Stimulated activated CD4-positive, alpha-beta T cell treated with anti-CD3 and anti-CD28 coated beads, Interleukin-2, amount 100 ng/mL, for 4 hours (primary cell): ENCODE measurements at regions not wholly inside any gene's neighbourhood (a gene's known extent, or its start where the extent isn't known, plus 50 kb on each side); places are given as distances from the start of the nearest gene placed in this dataset.

ENCODE experiments used
- DNase-seq: peaks from one replicate; pipeline ENCODE4 v3.0.0-alpha.2; 2020; ENCODE audit warnings: low read depth

DNA sequence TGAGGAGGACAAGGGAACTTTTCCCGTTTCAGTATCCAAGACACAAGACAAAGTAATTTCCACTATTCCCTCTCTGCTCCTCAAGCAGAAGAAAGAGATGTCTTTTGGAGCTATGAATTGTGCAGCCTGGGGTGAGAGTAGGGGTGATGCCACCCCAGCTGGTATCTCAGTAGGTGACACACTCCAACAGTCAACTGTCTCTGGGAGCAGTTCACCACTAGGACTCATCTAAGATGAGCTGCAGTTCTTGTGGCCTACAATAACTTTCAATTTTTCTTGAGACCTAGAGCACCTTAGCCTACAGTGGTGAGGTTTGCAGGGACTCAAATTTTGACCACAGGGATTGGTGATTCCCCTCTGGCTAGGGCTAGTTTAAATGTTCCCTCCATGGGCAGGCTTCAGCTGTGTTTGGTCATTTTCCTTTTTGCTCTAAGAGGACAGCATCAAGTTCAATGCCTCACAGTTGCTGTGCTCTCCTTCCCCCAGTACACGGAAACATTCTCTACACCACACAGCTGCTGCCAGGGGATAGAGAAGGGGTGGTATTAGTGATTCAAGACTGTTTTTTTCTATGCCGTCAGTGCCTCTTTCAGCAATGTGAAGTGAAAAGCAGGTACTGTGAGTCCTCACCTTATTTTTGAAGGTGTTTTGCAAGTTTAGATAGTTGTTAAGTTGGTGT, 278.6 kb upstream of the RORB start:
- DNase-seq, result no peak

DNA sequence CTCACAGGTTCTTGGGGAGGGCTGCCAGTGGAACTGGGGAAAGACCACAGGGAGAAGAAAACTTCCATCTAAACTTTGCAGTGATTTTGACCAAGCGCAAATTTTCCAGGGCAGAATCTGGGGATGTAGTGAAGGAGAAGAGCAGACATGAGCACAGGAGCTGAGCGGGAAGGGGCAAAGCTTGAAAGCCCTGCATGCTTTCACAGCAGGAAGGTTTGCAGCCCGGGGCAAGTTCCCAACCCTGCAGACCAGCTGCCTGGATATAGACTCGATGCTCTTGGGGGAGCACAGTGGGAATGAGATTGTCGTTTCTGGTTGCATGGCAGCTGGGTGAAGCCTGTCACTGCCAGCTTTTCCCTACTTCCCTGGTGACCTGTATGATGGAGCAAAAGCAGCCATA, 276.8 kb upstream of the RORB start:
- no peak for DNase-seq

DNA sequence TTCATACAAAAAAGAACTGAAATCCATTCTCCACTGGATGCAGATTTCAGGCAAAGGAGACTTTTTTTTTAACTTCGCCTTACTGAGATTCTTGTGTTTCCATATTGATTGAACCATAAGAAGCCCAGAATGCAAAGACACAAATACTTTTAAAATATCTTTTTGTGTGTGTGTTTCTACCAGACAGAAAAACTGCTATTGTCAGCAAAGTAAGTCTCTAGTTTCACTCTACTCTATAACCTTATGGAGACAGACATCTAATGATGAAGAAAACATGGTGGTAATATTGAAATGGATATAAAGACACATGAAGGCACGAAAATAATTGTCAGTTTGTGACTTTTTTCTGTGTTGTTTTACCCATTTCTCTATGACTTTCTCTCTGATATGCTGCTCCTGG, 260.3 kb upstream of the RORB start:
- no peak for DNase-seq

- no peak for DNase-seq
Measured at GRCh38 chr9:74245866-74246497, 251.2 kb upstream of the RORB start.

- no peak for DNase-seq
Measured at GRCh38 chr9:74255489-74255984, 241.6 kb upstream of the RORB start.

- no peak for DNase-seq
Measured at GRCh38 chr9:74275872-74276508, 221.1 kb upstream of the RORB start.

- no peak for DNase-seq
Measured at GRCh38 chr9:74277532-74277931, 219.6 kb upstream of the RORB start.

GRCh38 chr9:74281674-74282073, 215.5 kb upstream of the RORB start:
- DNase-seq, result no peak

GRCh38 chr9:74282526-74283253, 214.4 kb upstream of the RORB start:
- DNase-seq, result no peak

GRCh38 chr9:74284581-74285450, 212.3 kb upstream of the RORB start:
- no peak for DNase-seq

DNA sequence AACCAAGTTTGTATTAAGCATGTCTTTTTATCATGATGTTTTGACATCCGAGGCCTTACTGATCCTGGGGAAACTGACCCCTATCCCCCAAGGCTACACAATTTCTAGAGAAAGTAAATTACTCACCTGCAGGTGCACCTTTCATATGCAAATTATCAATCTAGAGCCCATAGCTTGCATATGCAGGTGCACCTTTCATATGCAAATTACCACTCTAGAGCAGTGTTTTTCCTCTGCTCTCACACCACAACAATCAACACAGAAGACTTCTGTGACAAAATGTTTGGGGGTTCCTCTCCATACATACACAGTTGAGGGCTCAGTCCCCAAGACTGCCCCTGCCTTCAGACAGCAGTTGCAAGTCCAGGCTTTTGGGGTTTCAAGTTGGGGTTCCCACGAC, 203.7 kb upstream of the RORB start:
- DNase-seq, result no peak

DNA sequence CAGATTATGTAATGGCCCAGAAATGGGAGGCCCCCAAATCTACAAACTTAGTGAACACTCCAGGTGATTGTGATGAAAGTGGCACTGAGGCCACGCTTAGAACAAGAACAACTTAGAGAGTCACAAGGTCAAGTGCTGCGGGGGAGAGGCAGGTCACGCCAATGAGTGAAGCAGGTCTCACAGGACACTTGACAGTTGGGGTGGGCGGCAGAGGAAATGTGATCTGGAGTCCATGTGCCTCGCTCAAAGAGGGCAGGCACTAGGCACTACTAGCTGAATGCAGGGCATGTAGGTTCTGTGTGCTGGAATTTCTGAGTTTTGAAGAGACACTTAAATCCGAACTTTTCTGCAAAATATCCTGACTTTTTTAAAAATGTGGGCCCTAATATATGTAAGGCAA, 193.2 kb upstream of the RORB start:
- DNase-seq, result no peak

GRCh38 chr9:74304598-74304997, 192.5 kb upstream of the RORB start:
- no peak for DNase-seq

DNA sequence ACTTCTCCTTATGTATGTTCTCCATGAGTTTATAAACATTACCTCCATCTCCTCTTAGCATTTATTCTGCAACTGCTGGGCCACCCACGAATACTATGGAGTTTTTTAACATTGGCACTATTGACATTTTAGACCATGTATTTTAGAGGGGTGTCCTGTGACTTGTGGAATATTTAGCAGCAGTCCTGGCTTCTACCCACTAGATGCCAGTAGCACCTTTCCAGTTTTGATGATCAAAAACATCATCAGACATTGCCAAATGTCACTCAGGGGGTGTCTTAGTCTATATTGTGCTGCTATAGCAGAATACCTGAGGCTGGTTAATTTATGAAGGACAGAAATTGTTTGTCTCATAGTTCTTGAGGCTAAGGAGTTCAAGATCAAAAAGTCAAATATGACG, 187.5 kb upstream of the RORB start:
- DNase-seq, result no peak

DNA sequence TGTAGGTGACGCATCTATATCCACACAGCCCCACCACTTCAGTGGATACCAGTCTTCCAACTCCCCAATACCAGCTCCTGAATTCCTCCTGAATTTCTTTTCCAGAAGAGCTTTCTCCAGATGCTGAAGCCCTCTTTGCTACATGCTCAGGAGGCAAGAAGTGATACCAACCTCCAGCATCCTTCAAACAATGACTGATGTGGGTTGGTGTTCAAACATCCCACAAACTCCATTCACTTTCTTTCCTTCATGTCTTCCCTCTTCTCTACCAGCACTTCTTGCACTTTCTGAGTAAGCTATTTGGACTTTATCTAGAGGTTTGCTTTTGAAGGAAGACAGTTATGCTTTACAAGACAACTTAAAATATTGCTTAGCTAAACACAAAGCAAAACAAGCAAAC, 179.9 kb upstream of the RORB start:
- DNase-seq, result no peak

DNA sequence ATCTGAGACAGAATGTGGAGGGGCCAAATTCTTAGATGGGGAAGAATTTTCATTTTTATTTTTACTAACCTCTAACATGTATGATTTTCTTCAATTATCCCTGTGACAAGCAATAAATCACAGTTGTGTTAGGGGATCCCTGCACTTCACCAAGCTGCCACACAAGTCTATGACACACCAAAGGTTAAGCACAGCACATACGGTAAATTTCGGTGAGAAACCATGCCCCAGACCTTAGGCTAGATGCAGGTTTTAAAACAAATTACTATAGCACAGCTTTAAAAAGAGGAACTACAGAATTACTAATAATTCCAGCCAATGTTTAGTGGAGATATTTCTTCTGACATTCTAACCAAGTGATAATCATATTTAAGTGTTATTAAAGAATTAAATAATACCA, 175.7 kb upstream of the RORB start:
- DNase-seq, result no peak

GRCh38 chr9:74322661-74323314, 174.3 kb upstream of the RORB start:
- DNase-seq, result no peak

- no peak for DNase-seq
Measured at GRCh38 chr9:74330487-74331214, 166.5 kb upstream of the RORB start.

GRCh38 chr9:74331607-74332006, 165.5 kb upstream of the RORB start:
- DNase-seq, result no peak

- no peak for DNase-seq
Measured at GRCh38 chr9:74333384-74334032, 163.6 kb upstream of the RORB start.
